ENCODE measurements at regions not wholly inside any gene's neighbourhood (a gene's known extent, or its start where the extent isn't known, plus 50 kb on each side); places are given as distances from the start of the nearest gene placed in this dataset.

DNA sequence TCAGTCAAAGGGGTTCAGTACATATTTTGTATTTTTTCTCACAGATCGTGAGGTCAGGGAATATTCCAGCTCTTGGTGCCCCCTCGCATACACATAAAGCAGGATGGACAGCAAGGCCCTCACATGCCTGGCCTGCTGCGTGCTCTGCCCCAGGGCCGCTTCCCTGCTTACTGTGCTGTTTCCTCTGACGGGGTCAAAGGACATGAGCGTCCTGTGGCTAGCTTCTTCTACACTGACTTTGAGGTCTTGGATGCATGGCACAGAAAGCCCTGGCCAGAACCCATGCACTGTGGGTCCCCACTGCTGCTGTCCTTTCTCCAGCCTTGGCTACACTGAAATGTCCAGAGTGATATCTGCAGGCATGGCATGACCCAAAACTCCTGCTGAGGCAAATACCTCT, 92.5 kb upstream of the GGTLC1 start:
- Histone ChIP-seq H3K4me2 (ENCODE audit: insufficient read depth, low read length) (no peak overlapping the region), H3K9me3 (replicated peaks; ENCODE audit: control insufficient read depth, insufficient read depth, low read depth, low read length) (no peaks in the 10 kb centered on the region), H3K27me3 (ENCODE audit: control insufficient read depth in 2 of 2, insufficient read depth in 2 of 2, low read length in 2 of 2) (no peaks in the 10 kb centered on the region), H3K4me3 (no peak overlapping the region), H3K36me3 (ENCODE audit: control insufficient read depth, insufficient read depth, low read length) (no peaks in the 10 kb centered on the region), H2AFZ (ENCODE audit: low read depth, low read length) (no peak overlapping the region), H3K27ac (ENCODE audit: extremely low read depth, low read depth, low read length) (no peak overlapping the region), H3K79me2 (ENCODE audit: control insufficient read depth, insufficient read depth, low read length) (no peaks in the 10 kb centered on the region), H4K20me1 (replicated peaks; ENCODE audit: control insufficient read depth, insufficient read depth, low read length) (no peaks in the 10 kb centered on the region), H3K9me1 (ENCODE audit: control insufficient read depth, insufficient read depth, low read length) (no peaks in the 10 kb centered on the region), H3K9ac (ENCODE audit: insufficient read depth in 1 of 2, low read depth in 2 of 2, low read length in 2 of 2) (no peak overlapping the region; a peak in 1 of 4 replicates), H3K4me1 (replicated peaks in 1 of 2; ENCODE audit: control insufficient read depth in 2 of 2, insufficient read depth in 2 of 2, low read length in 2 of 2) (no peaks in the 10 kb centered on the region)
- CTCF ChIA-PET (ENCODE audit: low intra/inter-chr PET ratio), result no interaction called here
- in situ Hi-C loops (cut with MboI), result no loop called here
- no peak for ATAC-seq
- 2% methylated on average over 5 of the region's 6 CpGs for WGBS (ENCODE audit: insufficient coverage, low coverage, missing lambda C conversion rate)
- no TSS peak for BruUV-seq (replicated peaks)
- DNase-seq (ENCODE audit: extremely low read depth in 1 of 4, low spot score in 3 of 4), result no peak
- POLR2A ChIA-PET, result no interaction called here
- TF ChIP-seq NR3C1 (CRISPR knock-in tag; IDR thresholded peaks at IDR 0.05), result no peak
- no peak for TF ChIP-seq IRF1 (CRISPR knock-in tag; IDR thresholded peaks at IDR 0.05; ENCODE audit: borderline replicate concordance)
- no peak for TF ChIP-seq SRSF3 (IDR thresholded peaks at IDR 0.05; ENCODE audit: insufficient read depth, low read length)
- TF ChIP-seq HNRNPUL1 (IDR thresholded peaks at IDR 0.05; ENCODE audit: low read length), result no peak
- no peak for TF ChIP-seq FOS (IDR thresholded peaks at IDR 0.05; ENCODE audit: extremely low read depth, insufficient read length)
- no peak for TF ChIP-seq CBFB (CRISPR knock-in tag; IDR thresholded peaks at IDR 0.05)
- no peak for TF ChIP-seq RBM14 (IDR thresholded peaks at IDR 0.05; ENCODE audit: borderline replicate concordance, insufficient read depth, low read depth, low read length)
- no peak for TF ChIP-seq NR2C2 (CRISPR knock-in tag; IDR thresholded peaks at IDR 0.05)
- TF ChIP-seq NR2C2 (tag; IDR thresholded peaks at IDR 0.05), result no peak
- TF ChIP-seq, protein P1, sequence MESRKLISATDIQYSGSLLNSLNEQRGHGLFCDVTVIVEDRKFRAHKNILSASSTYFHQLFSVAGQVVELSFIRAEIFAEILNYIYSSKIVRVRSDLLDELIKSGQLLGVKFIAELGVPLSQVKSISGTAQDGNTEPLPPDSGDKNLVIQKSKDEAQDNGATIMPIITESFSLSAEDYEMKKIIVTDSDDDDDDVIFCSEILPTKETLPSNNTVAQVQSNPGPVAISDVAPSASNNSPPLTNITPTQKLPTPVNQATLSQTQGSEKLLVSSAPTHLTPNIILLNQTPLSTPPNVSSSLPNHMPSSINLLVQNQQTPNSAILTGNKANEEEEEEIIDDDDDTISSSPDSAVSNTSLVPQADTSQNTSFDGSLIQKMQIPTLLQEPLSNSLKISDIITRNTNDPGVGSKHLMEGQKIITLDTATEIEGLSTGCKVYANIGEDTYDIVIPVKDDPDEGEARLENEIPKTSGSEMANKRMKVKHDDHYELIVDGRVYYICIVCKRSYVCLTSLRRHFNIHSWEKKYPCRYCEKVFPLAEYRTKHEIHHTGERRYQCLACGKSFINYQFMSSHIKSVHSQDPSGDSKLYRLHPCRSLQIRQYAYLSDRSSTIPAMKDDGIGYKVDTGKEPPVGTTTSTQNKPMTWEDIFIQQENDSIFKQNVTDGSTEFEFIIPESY (CRISPR knock-in tag; IDR thresholded peaks at IDR 0.05), result no peak
- TF ChIP-seq ETV5 (CRISPR knock-in tag; IDR thresholded peaks at IDR 0.05; ENCODE audit: low read depth), result no peak
- intact Hi-C loops (cut with micrococcal nuclease), result no loop called here
- FAIRE-seq, result no peak

Measured in K562 (cell line).